ENCODE measurements at regions not wholly inside any gene's neighbourhood (a gene's known extent, or its start where the extent isn't known, plus 50 kb on each side); places are given as distances from the start of the nearest gene placed in this dataset.

DNA sequence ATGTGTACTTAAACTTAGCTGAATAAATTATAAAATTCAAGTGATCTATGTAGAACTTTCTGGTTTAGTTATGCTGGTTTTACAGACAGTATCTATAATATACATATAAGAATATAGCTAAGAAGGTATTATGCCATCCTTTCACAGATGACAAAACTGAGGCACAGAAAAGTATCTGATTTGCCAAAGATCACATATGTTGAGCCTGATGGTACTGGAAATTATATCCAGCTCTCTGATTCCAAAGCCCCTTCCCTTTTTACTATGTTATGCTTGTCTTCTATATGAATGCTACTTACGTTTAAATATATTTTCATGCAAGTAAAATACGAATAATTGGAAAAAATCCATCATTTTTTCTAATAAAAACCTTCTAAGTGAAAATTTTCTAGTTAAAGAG lies 1631.3 kb downstream of the DPP10 start:
- Histone ChIP-seq H3K36me3 (ENCODE audit: control insufficient read depth, insufficient read depth, low read length) (no peaks in the 10 kb centered on the region), H3K9me3 (ENCODE audit: control insufficient read depth, insufficient read depth, low read depth, low read length) (no peaks in the 10 kb centered on the region), H3K4me1 (ENCODE audit: control insufficient read depth, insufficient read depth, low read length) (no peaks in the 10 kb centered on the region), H3K4me3 (ENCODE audit: low read depth in 2 of 2, low read length in 2 of 2) (no peak overlapping the region), H3K27ac (ENCODE audit: low read length) (no peak overlapping the region), H3K27me3 (ENCODE audit: control insufficient read depth, insufficient read depth, low read length) (no peaks in the 10 kb centered on the region)
- ATAC-seq (no peak), DNase-seq (ENCODE audit: low read depth, low spot score) (no peak)
- intact Hi-C loops (cut with micrococcal nuclease; ENCODE audit: unreplicated experiment) (no loop called here), in situ Hi-C loops (cut with HindIII; ENCODE audit: low pct_unique_long_range_greater_than_20kb, low sequenced_read_pairs) (no loop called here)
- BruUV-seq (replicated peaks), result no TSS peak
- POLR2A ChIA-PET, result no interaction called here
- TF ChIP-seq SIN3A (IDR thresholded peaks at IDR 0.05; ENCODE audit: borderline replicate concordance, insufficient read depth, low read depth, low read length) (no peak), POLR2AphosphoS5 (IDR thresholded peaks at IDR 0.05; ENCODE audit: low read depth, low read length) (no peak), TCF7L2 (IDR thresholded peaks at IDR 0.05; ENCODE audit: low read depth, low read length) (no peak), REST (IDR thresholded peaks at IDR 0.05; ENCODE audit: insufficient read depth in 1 of 2, low read depth in 2 of 2, low read length in 1 of 2) (no peak)
- TF ChIP-seq, protein P1, sequence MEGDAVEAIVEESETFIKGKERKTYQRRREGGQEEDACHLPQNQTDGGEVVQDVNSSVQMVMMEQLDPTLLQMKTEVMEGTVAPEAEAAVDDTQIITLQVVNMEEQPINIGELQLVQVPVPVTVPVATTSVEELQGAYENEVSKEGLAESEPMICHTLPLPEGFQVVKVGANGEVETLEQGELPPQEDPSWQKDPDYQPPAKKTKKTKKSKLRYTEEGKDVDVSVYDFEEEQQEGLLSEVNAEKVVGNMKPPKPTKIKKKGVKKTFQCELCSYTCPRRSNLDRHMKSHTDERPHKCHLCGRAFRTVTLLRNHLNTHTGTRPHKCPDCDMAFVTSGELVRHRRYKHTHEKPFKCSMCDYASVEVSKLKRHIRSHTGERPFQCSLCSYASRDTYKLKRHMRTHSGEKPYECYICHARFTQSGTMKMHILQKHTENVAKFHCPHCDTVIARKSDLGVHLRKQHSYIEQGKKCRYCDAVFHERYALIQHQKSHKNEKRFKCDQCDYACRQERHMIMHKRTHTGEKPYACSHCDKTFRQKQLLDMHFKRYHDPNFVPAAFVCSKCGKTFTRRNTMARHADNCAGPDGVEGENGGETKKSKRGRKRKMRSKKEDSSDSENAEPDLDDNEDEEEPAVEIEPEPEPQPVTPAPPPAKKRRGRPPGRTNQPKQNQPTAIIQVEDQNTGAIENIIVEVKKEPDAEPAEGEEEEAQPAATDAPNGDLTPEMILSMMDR (IDR thresholded peaks at IDR 0.05), result no peak
- CTCF ChIA-PET, result no interaction called here

- DNase-seq (ENCODE audit: low read depth, low spot score) (no peak), ATAC-seq (no peak)
- TF ChIP-seq POLR2AphosphoS5 (IDR thresholded peaks at IDR 0.05; ENCODE audit: low read depth, low read length) (no peak), SIN3A (IDR thresholded peaks at IDR 0.05; ENCODE audit: borderline replicate concordance, insufficient read depth, low read depth, low read length) (no peak), REST (IDR thresholded peaks at IDR 0.05; ENCODE audit: insufficient read depth in 1 of 2, low read depth in 2 of 2, low read length in 1 of 2) (no peak)
- TF ChIP-seq, protein P1 (IDR thresholded peaks at IDR 0.05), result no peak
- no peaks in the 10 kb centered on the region for H3K9me3 ChIP-seq (ENCODE audit: control insufficient read depth, insufficient read depth, low read depth, low read length)
- H3K27ac ChIP-seq (ENCODE audit: low read length), result no peak overlapping the region
- intact Hi-C loops (cut with micrococcal nuclease; ENCODE audit: unreplicated experiment) (no loop called here), in situ Hi-C loops (cut with HindIII; ENCODE audit: low pct_unique_long_range_greater_than_20kb, low sequenced_read_pairs) (no loop called here)
- H3K4me3 ChIP-seq (ENCODE audit: low read depth in 2 of 2, low read length in 2 of 2), result no peak overlapping the region
- no peaks in the 10 kb centered on the region for H3K4me1 ChIP-seq (ENCODE audit: control insufficient read depth, insufficient read depth, low read length)
- H3K27me3 ChIP-seq (ENCODE audit: control insufficient read depth, insufficient read depth, low read length), result no peaks in the 10 kb centered on the region
- H3K36me3 ChIP-seq (ENCODE audit: control insufficient read depth, insufficient read depth, low read length), result no peaks in the 10 kb centered on the region
- no TSS peak for BruUV-seq (replicated peaks)
- ChIA-PET CTCF (no interaction called here), POLR2A (no interaction called here)
Observed at GRCh38 chr2:116074161-116074560, 1631.7 kb downstream of the DPP10 start.
